Gastrocnemius medialis (tissue), 4 donors: ENCODE measurements at regions not wholly inside any gene's neighbourhood (a gene's known extent, or its start where the extent isn't known, plus 50 kb on each side); places are given as distances from the start of the nearest gene placed in this dataset.
"Not testable (repeated sequence)": the region's sequence is repeated elsewhere in the genome, so short reads cannot be mapped to it uniquely, and the experiment has no call there.

Experiments used
- ATAC-seq, 2 donors: fragments of 150-250 bp; one replicate each; pipeline ENCODE4 v1.9.1; 2016
- DNase-seq, 2 donors: peaks; one replicate each; pipeline ENCODE4 v3.0.0-alpha.2; 2019
- H3K27ac ChIP-seq, 4 donors: fragments of 200-600 bp; sonication (generic); 1 replicate in 1 of 4; 2 replicates in 3 of 4; pipeline ENCODE4 v1.5.1; 2016 to 2018; ENCODE audit warnings: mild to moderate bottlenecking in 2 of 4, moderate library complexity in 1 of 4
- H3K27me3 ChIP-seq, 3 donors: fragments of 200-600 bp; sonication (generic) in 2 of 3; 1 replicate in 1 of 3; 2 replicates in 2 of 3; pipeline versions ENCODE4 v1.5.1 to v1.6.0; 2016 to 2019; ENCODE audit warnings: mild to moderate bottlenecking in 1 of 3, moderate library complexity in 1 of 3
- H3K36me3 ChIP-seq, 2 donors: fragments of 200-600 bp; sonication (generic) in 1 of 2; one replicate each; pipeline ENCODE4 v1.5.1; 2017 to 2018
- H3K4me1 ChIP-seq, 2 donors: fragments of 200-600 bp; sonication (generic) in 1 of 2; one replicate each; pipeline ENCODE4 v1.5.1; 2016 to 2017; ENCODE audit warnings: mild to moderate bottlenecking in 2 of 2
- H3K4me3 ChIP-seq, 4 donors: fragments of 200-600 bp; sonication (generic) in 3 of 4; 1 replicate in 1 of 4; 2 replicates in 3 of 4; pipeline ENCODE4 v1.5.1; 2016 to 2019; ENCODE audit warnings: mild to moderate bottlenecking in 2 of 4
- H3K9me3 ChIP-seq, 3 donors: fragments of 200-600 bp; sonication (generic) in 2 of 3; 1 replicate in 1 of 3; 2 replicates in 2 of 3; pipeline ENCODE4 v1.5.1; 2016 to 2019
- CTCF ChIP-seq, 5 experiments: fragments of 450-650 bp in 3 of 5; fragments of 200-600 bp in 2 of 5; sonication (generic) in 2 of 5; IDR thresholded peaks in 4 of 5; conservative IDR thresholded peaks in 1 of 5; 1 replicate in 4 of 5; 2 replicates in 1 of 5; pipeline ENCODE4 v1.5.1; 2016 to 2019; ENCODE audit warnings: antibody characterized with exemption in 5 of 5, mild to moderate bottlenecking in 3 of 5, moderate library complexity in 3 of 5
- POLR2A ChIP-seq, 2 donors: fragments of 450-650 bp; IDR thresholded peaks; one replicate each; pipeline ENCODE4 v1.6.1; 2017; ENCODE audit warnings: antibody characterized with exemption in 2 of 2, mild to moderate bottlenecking in 2 of 2, moderate library complexity in 2 of 2
- in situ Hi-C, 4 donors: fragments of 200-750 bp; cut with MboI; loops; one replicate each; pipeline versions ENCODE4 v1.15.0 to v1.8.0; 2017; ENCODE audit warnings: low sequenced_read_pairs in 4 of 4
- intact Hi-C: fragments of 100-400 bp; cut with DNase I; formaldehyde crosslinking; loops from one replicate; pipeline ENCODE4 v1.15.1; 2023; ENCODE audit warnings: low total_unique reads

- H3K27me3 ChIP-seq = no peaks in the 10 kb centered on the region
- no peaks in the 10 kb centered on the region for H3K9me3 ChIP-seq
- ATAC-seq = no peak
- in situ Hi-C loops = no loop called here
- no peak for DNase-seq
- intact Hi-C loops = no loop called here
- TF ChIP-seq POLR2A (IDR thresholded peaks at IDR 0.05) = no peak
- TF ChIP-seq CTCF (IDR thresholded peaks at IDR 0.05 in 4 of 5, conservative IDR thresholded peaks at IDR 0.05 in 1 of 5) = no peak
- H3K4me3 ChIP-seq = no peak overlapping the region
- H3K36me3 ChIP-seq = no peaks in the 10 kb centered on the region
- H3K4me1 ChIP-seq = no peaks in the 10 kb centered on the region
- no peak overlapping the region for H3K27ac ChIP-seq
Measured at GRCh38 chr1:14347776-14348175, 250.7 kb upstream of the KAZN start.

GRCh38 chr1:14350197-14350596, 248.3 kb upstream of the KAZN start:
- no peak overlapping the region for H3K4me3 ChIP-seq
- no peaks in the 10 kb centered on the region for H3K27me3 ChIP-seq
- H3K36me3 ChIP-seq = no peaks in the 10 kb centered on the region
- ATAC-seq = peak in 1 of 2 donors; percentile 36
- no peak overlapping the region for H3K27ac ChIP-seq
- in situ Hi-C loops (no loop called here), intact Hi-C loops (no loop called here)
- H3K4me1 ChIP-seq = no peaks in the 10 kb centered on the region
- no peaks in the 10 kb centered on the region for H3K9me3 ChIP-seq
- TF ChIP-seq CTCF (IDR thresholded peaks at IDR 0.05 in 4 of 5, conservative IDR thresholded peaks at IDR 0.05 in 1 of 5) (no peak), POLR2A (IDR thresholded peaks at IDR 0.05) (no peak)
- DNase-seq = peak in 1 of 2 donors; percentile 22

- no peaks in the 10 kb centered on the region for H3K9me3 ChIP-seq
- no peak overlapping the region for H3K27ac ChIP-seq
- ATAC-seq (no peak), DNase-seq (no peak)
- intact Hi-C loops = no loop called here
- no peak for TF ChIP-seq POLR2A (IDR thresholded peaks at IDR 0.05)
- no peak for TF ChIP-seq CTCF (IDR thresholded peaks at IDR 0.05 in 4 of 5, conservative IDR thresholded peaks at IDR 0.05 in 1 of 5)
- no peaks in the 10 kb centered on the region for H3K27me3 ChIP-seq
- no peaks in the 10 kb centered on the region for H3K4me1 ChIP-seq
- in situ Hi-C loops = no loop called here
- no peak overlapping the region for H3K4me3 ChIP-seq
- H3K36me3 ChIP-seq = no peaks in the 10 kb centered on the region
Measured at GRCh38 chr1:14352897-14353296, 245.6 kb upstream of the KAZN start.

GRCh38 chr1:14361005-14361404, 237.5 kb upstream of the KAZN start:
- H3K27me3 ChIP-seq, H3K4me1 ChIP-seq, intact Hi-C loops, ATAC-seq, DNase-seq, H3K4me3 ChIP-seq, in situ Hi-C loops, H3K27ac ChIP-seq, H3K36me3 ChIP-seq, H3K9me3 ChIP-seq: not testable (repeated sequence)

- Histone ChIP-seq H3K4me3 (no peak overlapping the region), H3K27ac (no peak overlapping the region), H3K4me1 (no peaks in the 10 kb centered on the region), H3K36me3 (no peaks in the 10 kb centered on the region), H3K9me3 (no peaks in the 10 kb centered on the region), H3K27me3 (peaks cover 0 to 6% (median 0%) of the 10 kb centered on the region in 3 donors)
- in situ Hi-C loops (no loop called here), intact Hi-C loops (no loop called here)
- ATAC-seq (no peak), DNase-seq (no peak)
- TF ChIP-seq POLR2A (IDR thresholded peaks at IDR 0.05) (no peak), CTCF (IDR thresholded peaks at IDR 0.05 in 4 of 5, conservative IDR thresholded peaks at IDR 0.05 in 1 of 5) (no peak)
Measured at GRCh38 chr1:14362331-14362730, 236.2 kb upstream of the KAZN start.
